Skeletal muscle satellite cell (primary cell): ENCODE measurements at regions not wholly inside any gene's neighbourhood (a gene's known extent, or its start where the extent isn't known, plus 50 kb on each side); places are given as distances from the start of the nearest gene placed in this dataset.
"Not testable (repeated sequence)": the region's sequence is repeated elsewhere in the genome, so short reads cannot be mapped to it uniquely, and the experiment has no call there.

Source experiments
- H3K27me3 ChIP-seq: 2 replicates; pipeline ENCODE4 v1.7.0; 2013; ENCODE audit warnings: low read length; ENCODE audit not compliant: control insufficient read depth, insufficient read depth
- H3K36me3 ChIP-seq: 2 replicates; pipeline ENCODE4 v1.7.0; 2013; ENCODE audit warnings: mild to moderate bottlenecking, control low read depth, low read length; ENCODE audit not compliant: insufficient read depth
- H3K4me1 ChIP-seq: 2 replicates; pipeline ENCODE4 v1.7.0; 2013; ENCODE audit warnings: low read length; ENCODE audit not compliant: control insufficient read depth, insufficient read depth
- H3K4me2 ChIP-seq: 2 replicates; pipeline ENCODE4 v1.7.0; 2013; ENCODE audit warnings: mild to moderate bottlenecking, low read length
- H3K4me3 ChIP-seq: 2 replicates; pipeline ENCODE4 v1.7.0; 2013; ENCODE audit warnings: low read length
- H3K9ac ChIP-seq: 2 replicates; pipeline ENCODE4 v1.7.0; 2013; ENCODE audit warnings: mild to moderate bottlenecking, low read depth, low read length, moderate library complexity
- H3K9me3 ChIP-seq: replicated peaks from 2 replicates; pipeline ENCODE4 v1.7.0; 2013; ENCODE audit warnings: mild to moderate bottlenecking, control low read depth, low read length

- no peak overlapping the region for H3K9ac ChIP-seq
- peaks cover 23% of the 10 kb centered on the region for H3K4me1 ChIP-seq
- no peaks in the 10 kb centered on the region for H3K36me3 ChIP-seq
- no peak overlapping the region for H3K4me3 ChIP-seq
- no peaks in the 10 kb centered on the region for H3K27me3 ChIP-seq
- no peak overlapping the region for H3K4me2 ChIP-seq
- H3K9me3 ChIP-seq = no peaks in the 10 kb centered on the region
Observed at GRCh38 chr20:6703047-6703446, 64.4 kb upstream of the BMP2 start.

GRCh38 chr20:6702144-6702543 lies 65.3 kb upstream of the BMP2 start:
- Histone ChIP-seq H3K4me1 (peaks cover 16% of the 10 kb centered on the region), H3K36me3 (no peaks in the 10 kb centered on the region)

GRCh38 chr20:6700563-6701329 lies 66.7 kb upstream of the BMP2 start:
- Histone ChIP-seq H3K27me3 (peaks cover 4% of the 10 kb centered on the region), H3K4me3 (no peak overlapping the region), H3K4me1 (peaks cover 16% of the 10 kb centered on the region), H3K4me2 (no peak overlapping the region), H3K9me3 (no peaks in the 10 kb centered on the region), H3K9ac (no peak overlapping the region), H3K36me3 (no peaks in the 10 kb centered on the region)

More at GRCh38 chr20:6702144-6702543, 65.3 kb upstream of the BMP2 start:
- no peak overlapping the region for H3K4me3 ChIP-seq
- no peaks in the 10 kb centered on the region for H3K9me3 ChIP-seq
- H3K9ac ChIP-seq = no peak overlapping the region
- H3K4me2 ChIP-seq = no peak overlapping the region
- peaks cover 2% of the 10 kb centered on the region for H3K27me3 ChIP-seq

GRCh38 chr20:6699921-6700562 lies 67.4 kb upstream of the BMP2 start:
- Histone ChIP-seq H3K27me3 (peaks cover 4% of the 10 kb centered on the region), H3K9me3 (no peaks in the 10 kb centered on the region), H3K4me2 (no peak overlapping the region), H3K36me3 (no peaks in the 10 kb centered on the region), H3K4me1 (peaks cover 14% of the 10 kb centered on the region), H3K4me3 (no peak overlapping the region), H3K9ac (no peak overlapping the region)

GRCh38 chr20:6698723-6699122 lies 68.8 kb upstream of the BMP2 start:
- Histone ChIP-seq H3K27me3 (peaks cover 4% of the 10 kb centered on the region), H3K36me3 (no peaks in the 10 kb centered on the region), H3K4me1 (peaks cover 2% of the 10 kb centered on the region), H3K9ac (no peak overlapping the region), H3K9me3 (no peaks in the 10 kb centered on the region), H3K4me2 (no peak overlapping the region), H3K4me3 (no peak overlapping the region)

GRCh38 chr20:6698056-6698455 lies 69.4 kb upstream of the BMP2 start:
- Histone ChIP-seq H3K9me3 (no peaks in the 10 kb centered on the region), H3K4me2 (no peak overlapping the region), H3K4me1 (no peaks in the 10 kb centered on the region), H3K4me3 (no peak overlapping the region), H3K27me3 (peaks cover 9% of the 10 kb centered on the region), H3K36me3 (no peaks in the 10 kb centered on the region), H3K9ac (no peak overlapping the region)

GRCh38 chr20:6697228-6697972 lies 70.1 kb upstream of the BMP2 start:
- H3K9ac ChIP-seq = no peak overlapping the region
- H3K9me3 ChIP-seq = no peaks in the 10 kb centered on the region
- no peak overlapping the region for H3K4me3 ChIP-seq
- H3K36me3 ChIP-seq = no peaks in the 10 kb centered on the region
- H3K27me3 ChIP-seq = peaks cover 10% of the 10 kb centered on the region
- no peaks in the 10 kb centered on the region for H3K4me1 ChIP-seq
- H3K4me2 ChIP-seq = no peak overlapping the region

GRCh38 chr20:6696001-6696400 lies 71.5 kb upstream of the BMP2 start:
- H3K36me3 ChIP-seq = no peaks in the 10 kb centered on the region
- H3K9me3 ChIP-seq = no peaks in the 10 kb centered on the region
- no peak overlapping the region for H3K4me3 ChIP-seq
- peaks cover 10% of the 10 kb centered on the region for H3K27me3 ChIP-seq
- no peaks in the 10 kb centered on the region for H3K4me1 ChIP-seq
- no peak overlapping the region for H3K9ac ChIP-seq
- H3K4me2 ChIP-seq = no peak overlapping the region

- not testable (repeated sequence) for H3K4me3 ChIP-seq, H3K27me3 ChIP-seq, H3K9me3 ChIP-seq, H3K9ac ChIP-seq, H3K4me2 ChIP-seq, H3K4me1 ChIP-seq, H3K36me3 ChIP-seq
Observed at GRCh38 chr20:6693808-6694198, 73.7 kb upstream of the BMP2 start.

GRCh38 chr20:6693178-6693807 lies 74.2 kb upstream of the BMP2 start:
- no peak overlapping the region for H3K9ac ChIP-seq
- no peaks in the 10 kb centered on the region for H3K36me3 ChIP-seq
- no peak overlapping the region for H3K4me3 ChIP-seq
- H3K4me1 ChIP-seq = no peaks in the 10 kb centered on the region
- no peak overlapping the region for H3K4me2 ChIP-seq
- H3K27me3 ChIP-seq = peaks cover 10% of the 10 kb centered on the region
- no peaks in the 10 kb centered on the region for H3K9me3 ChIP-seq

- Histone ChIP-seq H3K9me3 (no peaks in the 10 kb centered on the region), H3K4me2 (no peak overlapping the region), H3K4me3 (no peak overlapping the region), H3K4me1 (no peaks in the 10 kb centered on the region), H3K27me3 (peaks cover 10% of the 10 kb centered on the region), H3K36me3 (no peaks in the 10 kb centered on the region), H3K9ac (no peak overlapping the region)
Observed at GRCh38 chr20:6692566-6693173, 74.8 kb upstream of the BMP2 start.
